ENCODE measurements at regions not wholly inside any gene's neighbourhood (a gene's known extent, or its start where the extent isn't known, plus 50 kb on each side); places are given as distances from the start of the nearest gene placed in this dataset.

DNA sequence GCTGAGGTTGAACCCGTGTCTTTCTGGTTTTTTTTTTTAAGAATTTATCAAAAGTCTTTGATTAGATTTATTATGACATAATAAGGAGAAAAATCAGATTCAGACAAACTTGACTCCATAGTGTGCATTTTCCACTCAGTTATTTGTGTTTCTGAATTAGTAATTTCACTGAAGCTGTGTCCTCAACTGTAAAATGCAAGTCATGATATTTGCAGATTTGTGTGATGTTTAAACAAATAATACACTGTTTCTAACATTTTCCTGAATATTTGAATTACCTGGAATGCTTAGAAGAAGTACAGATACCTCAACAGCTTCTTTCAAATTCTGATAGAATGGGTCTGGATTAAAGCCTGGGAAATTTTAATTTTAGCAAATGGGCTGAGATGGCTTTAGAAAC lies 1050.3 kb upstream of the MAP3K7 start:
- H3K27me3 Mint-ChIP-seq (ENCODE audit: low read depth) = no peaks in the 10 kb centered on the region
- no peak for DNase-seq (ENCODE audit: low spot score)
- H3K4me3 Mint-ChIP-seq = no peak overlapping the region
- no peaks in the 10 kb centered on the region for H3K4me1 Mint-ChIP-seq (ENCODE audit: low read depth)
- no peak overlapping the region for H3K27ac Mint-ChIP-seq
- no peaks in the 10 kb centered on the region for H3K36me3 Mint-ChIP-seq (ENCODE audit: low read depth)
- H3K9me3 Mint-ChIP-seq = no peaks in the 10 kb centered on the region

GRCh38 chr6:91634791-91635190 lies 1047.9 kb upstream of the MAP3K7 start:
- no peak overlapping the region for H3K4me3 Mint-ChIP-seq
- no peak for DNase-seq (ENCODE audit: low spot score)
- no peak overlapping the region for H3K27ac Mint-ChIP-seq
- H3K36me3 Mint-ChIP-seq (ENCODE audit: low read depth) = no peaks in the 10 kb centered on the region
- no peaks in the 10 kb centered on the region for H3K27me3 Mint-ChIP-seq (ENCODE audit: low read depth)
- no peaks in the 10 kb centered on the region for H3K9me3 Mint-ChIP-seq
- H3K4me1 Mint-ChIP-seq (ENCODE audit: low read depth) = no peaks in the 10 kb centered on the region

GRCh38 chr6:91633374-91634111 lies 1046.7 kb upstream of the MAP3K7 start:
- Mint-ChIP-seq H3K9me3 (no peaks in the 10 kb centered on the region), H3K4me1 (ENCODE audit: low read depth) (no peaks in the 10 kb centered on the region), H3K27ac (no peak overlapping the region), H3K4me3 (no peak overlapping the region), H3K27me3 (ENCODE audit: low read depth) (no peaks in the 10 kb centered on the region), H3K36me3 (ENCODE audit: low read depth) (no peaks in the 10 kb centered on the region)
- DNase-seq (ENCODE audit: low spot score) = no peak

DNA sequence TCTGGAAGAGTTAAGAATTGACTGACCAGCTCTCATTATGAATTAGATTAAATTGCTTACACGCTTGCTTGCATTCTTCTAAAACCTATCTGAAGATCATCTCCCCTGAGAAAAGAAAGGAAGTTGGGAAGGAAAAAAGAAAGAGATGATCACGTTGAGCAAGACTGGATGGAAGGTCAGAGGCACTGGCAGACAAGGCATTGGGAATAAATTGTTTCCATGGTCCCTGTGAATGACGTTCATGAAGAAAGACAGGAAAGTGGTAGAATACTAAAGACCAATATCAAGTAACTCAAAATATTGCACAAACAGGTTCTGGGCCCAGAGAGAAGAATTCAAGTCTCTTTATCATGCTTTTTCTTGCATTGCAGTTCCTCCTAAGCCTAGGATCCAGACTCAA lies 1045.4 kb upstream of the MAP3K7 start:
- Mint-ChIP-seq H3K9me3 (no peaks in the 10 kb centered on the region), H3K27ac (no peak overlapping the region), H3K27me3 (ENCODE audit: low read depth) (no peaks in the 10 kb centered on the region), H3K4me3 (no peak overlapping the region), H3K36me3 (ENCODE audit: low read depth) (no peaks in the 10 kb centered on the region), H3K4me1 (ENCODE audit: low read depth) (no peaks in the 10 kb centered on the region)
- no peak for DNase-seq (ENCODE audit: low spot score)

GRCh38 chr6:91631227-91631626 lies 1044.4 kb upstream of the MAP3K7 start:
- no peak overlapping the region for H3K4me3 Mint-ChIP-seq
- H3K4me1 Mint-ChIP-seq (ENCODE audit: low read depth) = no peaks in the 10 kb centered on the region
- no peak for DNase-seq (ENCODE audit: low spot score)
- no peaks in the 10 kb centered on the region for H3K9me3 Mint-ChIP-seq
- no peaks in the 10 kb centered on the region for H3K36me3 Mint-ChIP-seq (ENCODE audit: low read depth)
- no peaks in the 10 kb centered on the region for H3K27me3 Mint-ChIP-seq (ENCODE audit: low read depth)
- no peak overlapping the region for H3K27ac Mint-ChIP-seq

DNA sequence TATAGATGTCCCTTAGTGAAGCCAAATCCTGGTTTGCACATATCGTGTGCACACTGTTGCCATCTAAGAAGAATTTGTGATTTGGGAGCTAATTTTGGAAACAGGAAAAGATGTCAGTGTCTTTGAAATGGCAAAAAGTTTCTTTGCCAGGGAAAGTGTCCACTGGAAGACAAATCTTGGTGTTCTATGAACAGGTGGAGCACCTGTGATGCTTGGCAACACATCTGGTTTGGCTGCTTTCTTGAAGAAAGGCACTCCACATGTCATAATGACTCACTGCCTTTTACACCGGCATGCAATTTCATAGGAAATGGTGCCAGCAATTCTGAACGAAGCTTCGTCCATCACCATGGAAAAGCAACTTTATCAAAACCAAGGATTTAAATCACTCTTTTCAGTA lies 1040.0 kb upstream of the MAP3K7 start:
- H3K27me3 Mint-ChIP-seq (ENCODE audit: low read depth) = no peaks in the 10 kb centered on the region
- no peak for DNase-seq (ENCODE audit: low spot score)
- H3K36me3 Mint-ChIP-seq (ENCODE audit: low read depth) = no peaks in the 10 kb centered on the region
- no peaks in the 10 kb centered on the region for H3K4me1 Mint-ChIP-seq (ENCODE audit: low read depth)
- no peak overlapping the region for H3K4me3 Mint-ChIP-seq
- H3K9me3 Mint-ChIP-seq = no peaks in the 10 kb centered on the region
- H3K27ac Mint-ChIP-seq = no peak overlapping the region

DNA sequence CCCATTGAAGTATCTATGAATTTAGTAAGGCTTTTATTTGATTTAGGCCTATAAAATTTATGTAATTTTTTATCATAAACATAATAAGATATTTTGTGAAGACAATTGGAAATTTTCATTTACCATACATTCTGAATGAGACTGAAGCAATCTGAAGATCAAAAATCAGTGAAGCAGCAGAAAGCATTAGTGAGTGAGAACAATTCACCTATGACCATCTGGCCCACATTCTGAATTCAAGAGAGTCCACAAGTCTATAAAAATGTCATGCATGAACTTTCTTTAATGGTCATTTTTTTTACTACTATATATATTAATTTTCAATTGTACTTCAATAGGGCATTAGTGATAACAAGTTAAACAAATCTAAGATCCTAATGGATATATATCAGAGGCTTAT lies 1026.6 kb upstream of the MAP3K7 start:
- Mint-ChIP-seq H3K9me3 (no peaks in the 10 kb centered on the region), H3K36me3 (ENCODE audit: low read depth) (no peaks in the 10 kb centered on the region), H3K4me1 (ENCODE audit: low read depth) (no peaks in the 10 kb centered on the region), H3K27me3 (ENCODE audit: low read depth) (no peaks in the 10 kb centered on the region), H3K27ac (no peak overlapping the region), H3K4me3 (no peak overlapping the region)
- DNase-seq (ENCODE audit: low spot score) = no peak

GRCh38 chr6:91611190-91611589 lies 1024.3 kb upstream of the MAP3K7 start:
- Mint-ChIP-seq H3K27me3 (ENCODE audit: low read depth) (no peaks in the 10 kb centered on the region), H3K36me3 (ENCODE audit: low read depth) (no peaks in the 10 kb centered on the region), H3K4me1 (ENCODE audit: low read depth) (no peaks in the 10 kb centered on the region), H3K9me3 (no peaks in the 10 kb centered on the region), H3K4me3 (no peak overlapping the region), H3K27ac (no peak overlapping the region)
- no peak for DNase-seq (ENCODE audit: low spot score)

GRCh38 chr6:91608428-91608827 lies 1021.6 kb upstream of the MAP3K7 start:
- no peak for DNase-seq (ENCODE audit: low spot score)
- H3K9me3 Mint-ChIP-seq = no peaks in the 10 kb centered on the region
- no peaks in the 10 kb centered on the region for H3K36me3 Mint-ChIP-seq (ENCODE audit: low read depth)
- no peaks in the 10 kb centered on the region for H3K27me3 Mint-ChIP-seq (ENCODE audit: low read depth)
- H3K4me1 Mint-ChIP-seq (ENCODE audit: low read depth) = no peaks in the 10 kb centered on the region
- no peak overlapping the region for H3K4me3 Mint-ChIP-seq
- no peak overlapping the region for H3K27ac Mint-ChIP-seq

- no peaks in the 10 kb centered on the region for H3K4me1 Mint-ChIP-seq (ENCODE audit: low read depth)
- H3K27ac Mint-ChIP-seq = no peak overlapping the region
- H3K27me3 Mint-ChIP-seq (ENCODE audit: low read depth) = no peaks in the 10 kb centered on the region
- no peaks in the 10 kb centered on the region for H3K9me3 Mint-ChIP-seq
- no peak overlapping the region for H3K4me3 Mint-ChIP-seq
- no peak for DNase-seq (ENCODE audit: low spot score)
- no peaks in the 10 kb centered on the region for H3K36me3 Mint-ChIP-seq (ENCODE audit: low read depth)
Measured at GRCh38 chr6:91606148-91606901, 1019.5 kb upstream of the MAP3K7 start.

- Mint-ChIP-seq H3K4me3 (no peak overlapping the region), H3K27me3 (ENCODE audit: low read depth) (no peaks in the 10 kb centered on the region), H3K4me1 (ENCODE audit: low read depth) (no peaks in the 10 kb centered on the region), H3K9me3 (no peaks in the 10 kb centered on the region), H3K27ac (no peak overlapping the region), H3K36me3 (ENCODE audit: low read depth) (no peaks in the 10 kb centered on the region)
- no peak for DNase-seq (ENCODE audit: low spot score)
Measured at GRCh38 chr6:91600561-91600960, 1013.7 kb upstream of the MAP3K7 start.

GRCh38 chr6:91590191-91590590 lies 1003.3 kb upstream of the MAP3K7 start:
- Mint-ChIP-seq H3K4me1 (ENCODE audit: low read depth) (no peaks in the 10 kb centered on the region), H3K4me3 (no peak overlapping the region), H3K36me3 (ENCODE audit: low read depth) (no peaks in the 10 kb centered on the region), H3K9me3 (peaks cover 5% of the 10 kb centered on the region), H3K27me3 (ENCODE audit: low read depth) (no peaks in the 10 kb centered on the region), H3K27ac (no peak overlapping the region)
- DNase-seq (ENCODE audit: low spot score) = no peak

DNA sequence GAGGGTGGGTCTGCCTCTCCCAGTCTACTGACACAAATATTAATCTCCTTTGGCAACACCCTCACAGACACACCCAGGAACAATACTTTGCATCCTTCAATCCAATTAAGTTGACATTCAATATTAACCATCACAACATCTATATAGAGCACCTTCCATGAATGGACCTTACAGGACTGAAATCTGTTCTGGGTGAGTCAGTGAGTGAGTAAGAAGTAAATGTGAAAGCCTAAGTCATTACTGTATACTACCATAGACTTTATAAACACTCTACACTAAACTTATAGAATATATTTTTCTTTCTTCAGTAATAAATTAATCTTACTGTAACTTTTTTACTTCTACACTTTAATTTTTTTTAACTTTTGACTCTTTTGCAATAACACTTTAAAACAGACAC lies 993.8 kb upstream of the MAP3K7 start:
- H3K36me3 Mint-ChIP-seq (ENCODE audit: low read depth) = no peaks in the 10 kb centered on the region
- H3K27me3 Mint-ChIP-seq (ENCODE audit: low read depth) = no peaks in the 10 kb centered on the region
- no peak overlapping the region for H3K27ac Mint-ChIP-seq
- H3K4me1 Mint-ChIP-seq (ENCODE audit: low read depth) = no peaks in the 10 kb centered on the region
- no peaks in the 10 kb centered on the region for H3K9me3 Mint-ChIP-seq
- H3K4me3 Mint-ChIP-seq = no peak overlapping the region
- DNase-seq (ENCODE audit: low spot score) = no peak

GRCh38 chr6:91575032-91575431 lies 988.2 kb upstream of the MAP3K7 start:
- no peak overlapping the region for H3K4me3 Mint-ChIP-seq
- H3K27ac Mint-ChIP-seq = no peak overlapping the region
- DNase-seq (ENCODE audit: low spot score) = no peak
- no peaks in the 10 kb centered on the region for H3K36me3 Mint-ChIP-seq (ENCODE audit: low read depth)
- no peaks in the 10 kb centered on the region for H3K27me3 Mint-ChIP-seq (ENCODE audit: low read depth)
- H3K9me3 Mint-ChIP-seq = no peaks in the 10 kb centered on the region
- no peaks in the 10 kb centered on the region for H3K4me1 Mint-ChIP-seq (ENCODE audit: low read depth)
